Transverse colon (tissue), 4 donors: ENCODE measurements at regions not wholly inside any gene's neighbourhood (a gene's known extent, or its start where the extent isn't known, plus 50 kb on each side); places are given as distances from the start of the nearest gene placed in this dataset.

Experiments
- DNase-seq: peaks from one replicate; pipeline ENCODE4 v3.0.0-alpha.2; 2019
- H3K27ac ChIP-seq, 4 donors: fragments of 200-600 bp; sonication (generic); 2 replicates each; pipeline ENCODE4 v1.5.1; 2016 to 2018; ENCODE audit warnings: inconsistent platforms in 4 of 4
- H3K27me3 ChIP-seq: fragments of 200-600 bp; sonication (generic); 2 replicates; pipeline ENCODE4 v1.5.1; 2017; ENCODE audit warnings: inconsistent platforms
- H3K36me3 ChIP-seq, 4 donors: fragments of 200-600 bp; sonication (generic); 2 replicates each; pipeline ENCODE4 v1.5.1; 2017 to 2019; ENCODE audit warnings: inconsistent platforms in 4 of 4
- H3K4me1 ChIP-seq, 4 donors: fragments of 200-600 bp; sonication (generic); 2 replicates each; pipeline ENCODE4 v1.5.1; 2017 to 2020; ENCODE audit warnings: inconsistent platforms in 4 of 4
- H3K4me3 ChIP-seq, 4 donors: fragments of 200-600 bp; sonication (generic); 1 replicate in 1 of 4; 2 replicates in 3 of 4; pipeline versions ENCODE4 v1.5.1 to v1.6.1; 2017 to 2019; ENCODE audit warnings: inconsistent platforms in 4 of 4
- H3K9me3 ChIP-seq, 2 donors: fragments of 200-600 bp; sonication (generic); 2 replicates each; pipeline ENCODE4 v1.5.1; 2017 to 2019; ENCODE audit warnings: inconsistent platforms in 2 of 2
- EP300 ChIP-seq: sonication (generic); formaldehyde crosslinking; IDR thresholded peaks from one replicate; pipeline ENCODE4 v1.6.1; 2017; ENCODE audit warnings: antibody characterized with exemption, low read depth
- POLR2A ChIP-seq: fragments of 450-650 bp; IDR thresholded peaks from one replicate; pipeline ENCODE4 v1.6.1; 2016; ENCODE audit warnings: antibody characterized with exemption, mild to moderate bottlenecking, moderate library complexity
- POLR2AphosphoS5 ChIP-seq, 3 donors: sonication (generic); formaldehyde crosslinking; IDR thresholded peaks; one replicate each; pipeline ENCODE4 v1.6.1; 2016; ENCODE audit warnings: antibody characterized with exemption in 3 of 3
- WGBS, 2 donors: methylation state at CpG; one replicate each; pipeline ENCODE4 v1.1.5; 2018; ENCODE audit warnings: low coverage in 1 of 2; 5-methylcytosine and 5-hydroxymethylcytosine counted together
- in situ Hi-C, 4 donors: fragments of 200-750 bp; cut with MboI; loops; one replicate each; pipeline versions ENCODE4 v1.15.0 to v1.15.1; 2017; ENCODE audit warnings: low sequenced_read_pairs in 3 of 4, low pct_ligation_motif_present in 1 of 4, low pct_unique_long_range_greater_than_20kb in 1 of 4
- intact Hi-C: fragments of 100-400 bp; cut with DNase I; formaldehyde crosslinking; loops from one replicate; pipeline ENCODE4 v1.15.1; 2023; ENCODE audit warnings: low total_unique reads
- TF ChIP-seq, protein P1 (sequence below), 5 experiments: fragments of 200-600 bp in 3 of 5; fragments of 450-650 bp in 2 of 5; sonication (generic) in 3 of 5; IDR thresholded peaks; 1 replicate in 2 of 5; 2 replicates in 3 of 5; pipeline ENCODE4 v1.5.1; 2016 to 2017; ENCODE audit warnings: antibody characterized with exemption in 5 of 5, inconsistent platforms in 3 of 5, mild to moderate bottlenecking in 2 of 5, moderate library complexity in 1 of 5

DNA sequence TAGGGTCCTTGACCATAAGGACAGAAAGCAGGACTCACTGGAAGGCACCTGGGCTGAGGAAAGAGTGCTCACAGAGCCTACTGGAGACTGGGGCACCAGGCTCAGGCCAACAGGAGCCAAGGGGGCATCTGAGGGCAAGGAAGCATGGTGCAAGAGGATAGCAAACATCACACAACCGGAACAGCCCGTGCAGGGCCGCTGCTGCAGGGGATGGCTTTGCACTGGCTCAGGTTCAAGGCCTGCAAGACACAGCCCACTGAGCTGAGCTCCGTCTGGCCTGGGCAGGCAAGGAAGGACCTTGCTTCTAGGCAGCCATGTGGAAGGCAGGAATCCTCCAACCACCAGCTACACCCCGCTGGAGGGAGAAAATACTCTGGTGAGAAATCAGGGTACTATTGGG, 59.8 kb upstream of the KIF26B start:
- 82% methylated on average over 5 of the region's 5 CpGs; no CpG with 5 or more reads in 1 of the 2 donors for WGBS, 2 donors
- TF ChIP-seq POLR2A (no peak), POLR2AphosphoS5 (IDR thresholded peaks at IDR 0.05) (no peak), EP300 (no peak)
- TF ChIP-seq, protein P1, sequence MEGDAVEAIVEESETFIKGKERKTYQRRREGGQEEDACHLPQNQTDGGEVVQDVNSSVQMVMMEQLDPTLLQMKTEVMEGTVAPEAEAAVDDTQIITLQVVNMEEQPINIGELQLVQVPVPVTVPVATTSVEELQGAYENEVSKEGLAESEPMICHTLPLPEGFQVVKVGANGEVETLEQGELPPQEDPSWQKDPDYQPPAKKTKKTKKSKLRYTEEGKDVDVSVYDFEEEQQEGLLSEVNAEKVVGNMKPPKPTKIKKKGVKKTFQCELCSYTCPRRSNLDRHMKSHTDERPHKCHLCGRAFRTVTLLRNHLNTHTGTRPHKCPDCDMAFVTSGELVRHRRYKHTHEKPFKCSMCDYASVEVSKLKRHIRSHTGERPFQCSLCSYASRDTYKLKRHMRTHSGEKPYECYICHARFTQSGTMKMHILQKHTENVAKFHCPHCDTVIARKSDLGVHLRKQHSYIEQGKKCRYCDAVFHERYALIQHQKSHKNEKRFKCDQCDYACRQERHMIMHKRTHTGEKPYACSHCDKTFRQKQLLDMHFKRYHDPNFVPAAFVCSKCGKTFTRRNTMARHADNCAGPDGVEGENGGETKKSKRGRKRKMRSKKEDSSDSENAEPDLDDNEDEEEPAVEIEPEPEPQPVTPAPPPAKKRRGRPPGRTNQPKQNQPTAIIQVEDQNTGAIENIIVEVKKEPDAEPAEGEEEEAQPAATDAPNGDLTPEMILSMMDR (IDR thresholded peaks at IDR 0.05), result no peak
- intact Hi-C loops, result no loop called here

DNA sequence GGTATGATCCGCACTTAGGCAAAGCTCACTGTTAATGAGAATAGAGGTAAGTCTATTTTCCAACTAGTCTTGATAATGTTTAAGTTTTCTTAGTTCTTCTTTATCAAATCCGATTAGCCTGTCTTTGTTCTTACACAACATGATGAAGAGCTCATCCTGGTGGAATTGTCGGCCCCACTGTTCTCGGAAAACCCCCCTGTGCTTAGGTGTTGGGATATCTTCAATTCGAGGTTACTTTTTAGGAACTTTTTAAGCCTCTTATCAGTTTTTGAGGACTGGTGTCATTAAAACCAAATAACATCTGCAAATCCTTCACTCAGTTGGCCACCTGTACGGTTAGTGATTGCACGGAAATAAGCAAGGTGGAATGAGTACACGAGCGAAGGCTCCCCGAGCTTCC, 60.7 kb upstream of the KIF26B start:
- 93 to 95% methylated on average over 8 to 10 of the region's 10 CpGs for WGBS, 2 donors
- DNase-seq, result no peak
- TF ChIP-seq POLR2A, result no peak
- no peak for TF ChIP-seq POLR2AphosphoS5 (IDR thresholded peaks at IDR 0.05)
- TF ChIP-seq EP300, result no peak
- TF ChIP-seq, protein P1 (IDR thresholded peaks at IDR 0.05), result no peak
- H3K27ac ChIP-seq, result no peak overlapping the region
- intact Hi-C loops (no loop called here), in situ Hi-C loops (no loop called here)
- no peaks in the 10 kb centered on the region for H3K9me3 ChIP-seq
- H3K36me3 ChIP-seq, result no peaks in the 10 kb centered on the region
- no peaks in the 10 kb centered on the region for H3K27me3 ChIP-seq
- no peaks in the 10 kb centered on the region for H3K4me1 ChIP-seq
- H3K4me3 ChIP-seq, result no peak overlapping the region

More for the DNA sequence above, 59.8 kb upstream of the KIF26B start:
- no peak for DNase-seq
- no peaks in the 10 kb centered on the region for H3K36me3 ChIP-seq
- H3K4me1 ChIP-seq, result no peaks in the 10 kb centered on the region
- H3K27ac ChIP-seq, result no peak overlapping the region
- H3K4me3 ChIP-seq, result no peak overlapping the region
- H3K9me3 ChIP-seq, result no peaks in the 10 kb centered on the region
- no peaks in the 10 kb centered on the region for H3K27me3 ChIP-seq
- in situ Hi-C loops, result no loop called here

DNA sequence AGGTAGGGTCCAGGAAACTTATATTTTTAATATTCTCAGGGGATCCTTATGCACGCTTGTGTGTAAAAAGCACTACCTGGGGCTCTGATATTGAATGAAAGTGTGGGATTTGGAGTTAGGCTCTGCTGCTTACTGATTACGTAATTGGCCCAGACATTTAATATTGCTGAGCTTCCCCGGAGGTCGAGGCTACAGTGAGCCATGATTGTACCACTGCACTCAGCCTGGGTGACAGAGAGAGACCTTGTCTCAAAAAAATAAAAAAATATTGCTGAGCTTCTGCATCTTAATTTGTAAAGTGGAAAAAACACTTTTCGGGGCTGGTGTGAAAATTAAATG, 62.2 kb upstream of the KIF26B start:
- Histone ChIP-seq H3K9me3 (no peaks in the 10 kb centered on the region), H3K27me3 (no peaks in the 10 kb centered on the region), H3K27ac (peak overlapping the region in 1 of 4 donors; percentile 25), H3K36me3 (no peaks in the 10 kb centered on the region), H3K4me3 (no peak overlapping the region), H3K4me1 (no peaks in the 10 kb centered on the region)
- TF ChIP-seq, protein P1 (IDR thresholded peaks at IDR 0.05), result no peak
- TF ChIP-seq POLR2AphosphoS5 (IDR thresholded peaks at IDR 0.05) (no peak), EP300 (no peak), POLR2A (no peak)
- 85 to 87% methylated on average over 5 of the region's 5 CpGs for WGBS, 2 donors
- intact Hi-C loops (no loop called here), in situ Hi-C loops (no loop called here)
- DNase-seq, result no peak

DNA sequence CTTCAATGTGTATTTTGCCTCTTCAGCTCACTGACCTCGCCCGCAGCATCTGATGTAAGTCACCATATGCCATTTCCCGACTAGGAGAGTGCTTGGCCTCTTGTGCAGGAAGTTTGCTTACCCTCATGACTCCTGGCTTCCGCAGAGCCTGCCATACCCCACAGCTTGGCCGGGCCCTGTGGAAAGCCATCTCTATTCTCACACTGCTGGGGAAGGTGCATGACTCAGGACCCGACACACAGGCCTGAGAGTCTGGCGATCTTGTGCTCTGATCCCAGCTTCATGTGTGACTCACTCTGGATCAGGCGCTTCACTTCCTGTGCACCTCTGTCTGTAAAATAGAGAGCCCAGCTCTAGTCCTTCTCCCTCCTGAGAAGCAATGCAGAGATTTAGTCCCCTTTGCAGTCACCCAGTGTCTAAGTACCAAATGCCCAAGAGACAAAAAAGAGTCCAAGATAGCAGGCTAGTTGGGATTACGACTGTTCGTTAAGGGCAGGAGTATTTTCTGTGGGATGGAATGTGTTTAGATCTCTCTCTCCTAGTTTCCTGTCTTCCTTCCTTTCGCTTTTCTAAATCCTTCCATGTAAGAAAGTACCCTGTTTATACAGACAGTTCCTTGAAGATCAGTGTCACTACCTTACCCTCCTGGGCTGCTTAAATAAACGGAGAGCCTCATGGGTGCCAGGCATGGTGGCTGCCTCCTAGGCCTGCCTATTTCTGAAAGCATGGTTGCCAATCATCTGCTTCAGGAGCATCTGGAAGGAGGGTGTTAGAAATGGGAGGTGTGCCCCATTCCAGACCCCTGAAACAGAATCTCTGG, 62.8 kb upstream of the KIF26B start:
- in situ Hi-C loops, result no loop called here
- no peaks in the 10 kb centered on the region for H3K9me3 ChIP-seq
- H3K27ac ChIP-seq, result peak overlapping the region in 2 of 4 donors; percentile 1 to 25
- no peaks in the 10 kb centered on the region for H3K36me3 ChIP-seq
- intact Hi-C loops, result no loop called here
- H3K27me3 ChIP-seq, result no peaks in the 10 kb centered on the region
- H3K4me1 ChIP-seq, result no peaks in the 10 kb centered on the region
- no peak for TF ChIP-seq POLR2A
- no peak for TF ChIP-seq EP300
- TF ChIP-seq POLR2AphosphoS5 (IDR thresholded peaks at IDR 0.05), result no peak
- no peak overlapping the region for H3K4me3 ChIP-seq
- WGBS, 2 donors, result 72 to 79% methylated on average over 5 to 12 of the region's 12 CpGs
- DNase-seq, result no peak
